A549 (cell line): ENCODE measurements at regions not wholly inside any gene's neighbourhood (a gene's known extent, or its start where the extent isn't known, plus 50 kb on each side); places are given as distances from the start of the nearest gene placed in this dataset.
"Not testable (repeated sequence)": the region's sequence is repeated elsewhere in the genome, so short reads cannot be mapped to it uniquely, and the experiment has no call there.

Source experiments
- CTCF ChIP-seq: fragments of >200 bp; sonication (Bioruptor Twin); formaldehyde crosslinking; IDR thresholded peaks from 3 replicates; pipeline ENCODE4 v1.5.1; 2016
- EP300 ChIP-seq, 2 experiments: fragments of >200 bp; sonication (Bioruptor Twin); formaldehyde crosslinking; IDR thresholded peaks; 2 replicates in 1 of 2; 3 replicates in 1 of 2; pipeline ENCODE4 v1.6.1; 2016 to 2017
- POLR2A ChIP-seq: IDR thresholded peaks from 2 replicates; pipeline ENCODE4 v1.6.1; 2012; ENCODE audit warnings: mild to moderate bottlenecking, low read length
- SMC3 ChIP-seq: fragments of >200 bp; sonication (Bioruptor Twin); formaldehyde crosslinking; IDR thresholded peaks from 3 replicates; pipeline ENCODE4 v1.6.1; 2018; ENCODE audit warnings: inconsistent platforms
- TF ChIP-seq, protein P1 (sequence below): fragments of 200-600 bp; sonication (generic); IDR thresholded peaks from 2 replicates; pipeline ENCODE4 v1.6.1; 2016; ENCODE audit warnings: antibody characterized with exemption, mild to moderate bottlenecking, moderate library complexity

DNA sequence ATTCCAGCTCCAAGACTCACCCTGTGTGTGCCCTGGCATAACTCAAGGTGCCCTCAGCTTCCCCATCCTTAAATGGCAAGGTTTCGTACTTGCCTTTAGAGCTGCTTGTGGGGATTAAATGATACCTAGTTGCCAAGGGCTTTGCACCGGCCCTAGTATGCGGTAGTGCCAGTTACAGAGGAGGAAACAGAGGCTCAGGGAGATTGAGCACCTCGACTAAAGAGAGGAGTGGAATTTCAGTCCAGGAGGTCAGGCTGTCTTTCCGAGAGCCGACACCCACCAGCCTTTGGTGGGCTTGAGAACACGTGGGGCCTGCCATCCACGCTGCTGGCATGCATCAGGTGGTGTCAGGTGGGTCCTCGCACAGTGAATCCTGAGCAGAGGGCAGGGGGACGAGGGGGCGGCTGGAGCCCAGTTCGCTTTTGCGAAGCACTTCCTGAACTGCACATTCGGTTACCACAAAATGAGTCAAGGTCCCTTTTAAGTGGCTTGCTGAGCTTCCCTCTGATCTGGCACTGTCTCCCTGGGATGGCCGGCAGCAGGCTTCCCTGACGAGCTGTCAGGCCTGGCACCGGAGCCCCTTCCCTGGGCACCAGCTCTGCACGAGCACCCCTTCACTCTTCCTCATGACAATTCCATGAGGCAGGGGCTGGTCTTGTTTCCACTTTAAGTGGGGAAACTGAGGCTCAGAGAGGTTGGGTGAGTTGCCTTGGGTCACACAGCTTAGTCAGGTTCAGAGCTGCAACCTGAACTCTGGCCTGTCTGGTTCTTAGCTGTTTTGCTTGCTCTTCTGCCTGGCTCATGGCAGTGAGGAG is 291.4 kb downstream of the BCL2L11 start:
- TF ChIP-seq SMC3; CTCF; POLR2A; EP300 (IDR thresholded peaks at IDR 0.05): not testable (repeated sequence)
- TF ChIP-seq, protein P1, sequence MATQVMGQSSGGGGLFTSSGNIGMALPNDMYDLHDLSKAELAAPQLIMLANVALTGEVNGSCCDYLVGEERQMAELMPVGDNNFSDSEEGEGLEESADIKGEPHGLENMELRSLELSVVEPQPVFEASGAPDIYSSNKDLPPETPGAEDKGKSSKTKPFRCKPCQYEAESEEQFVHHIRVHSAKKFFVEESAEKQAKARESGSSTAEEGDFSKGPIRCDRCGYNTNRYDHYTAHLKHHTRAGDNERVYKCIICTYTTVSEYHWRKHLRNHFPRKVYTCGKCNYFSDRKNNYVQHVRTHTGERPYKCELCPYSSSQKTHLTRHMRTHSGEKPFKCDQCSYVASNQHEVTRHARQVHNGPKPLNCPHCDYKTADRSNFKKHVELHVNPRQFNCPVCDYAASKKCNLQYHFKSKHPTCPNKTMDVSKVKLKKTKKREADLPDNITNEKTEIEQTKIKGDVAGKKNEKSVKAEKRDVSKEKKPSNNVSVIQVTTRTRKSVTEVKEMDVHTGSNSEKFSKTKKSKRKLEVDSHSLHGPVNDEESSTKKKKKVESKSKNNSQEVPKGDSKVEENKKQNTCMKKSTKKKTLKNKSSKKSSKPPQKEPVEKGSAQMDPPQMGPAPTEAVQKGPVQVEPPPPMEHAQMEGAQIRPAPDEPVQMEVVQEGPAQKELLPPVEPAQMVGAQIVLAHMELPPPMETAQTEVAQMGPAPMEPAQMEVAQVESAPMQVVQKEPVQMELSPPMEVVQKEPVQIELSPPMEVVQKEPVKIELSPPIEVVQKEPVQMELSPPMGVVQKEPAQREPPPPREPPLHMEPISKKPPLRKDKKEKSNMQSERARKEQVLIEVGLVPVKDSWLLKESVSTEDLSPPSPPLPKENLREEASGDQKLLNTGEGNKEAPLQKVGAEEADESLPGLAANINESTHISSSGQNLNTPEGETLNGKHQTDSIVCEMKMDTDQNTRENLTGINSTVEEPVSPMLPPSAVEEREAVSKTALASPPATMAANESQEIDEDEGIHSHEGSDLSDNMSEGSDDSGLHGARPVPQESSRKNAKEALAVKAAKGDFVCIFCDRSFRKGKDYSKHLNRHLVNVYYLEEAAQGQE: not testable (repeated sequence)
